ENCODE measurements at regions not wholly inside any gene's neighbourhood (a gene's known extent, or its start where the extent isn't known, plus 50 kb on each side); places are given as distances from the start of the nearest gene placed in this dataset.

GRCh38 chr11:90380206-90380605 is 157.4 kb upstream of the CHORDC1 start:
- TF ChIP-seq, protein P1, sequence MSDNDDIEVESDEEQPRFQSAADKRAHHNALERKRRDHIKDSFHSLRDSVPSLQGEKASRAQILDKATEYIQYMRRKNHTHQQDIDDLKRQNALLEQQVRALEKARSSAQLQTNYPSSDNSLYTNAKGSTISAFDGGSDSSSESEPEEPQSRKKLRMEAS (IDR thresholded peaks at IDR 0.05) = no peak
- TF ChIP-seq TEAD4 (IDR thresholded peaks at IDR 0.05) (no peak), EP300 (IDR thresholded peaks at IDR 0.05; ENCODE audit: borderline replicate concordance) (no peak), REST (IDR thresholded peaks at IDR 0.05; ENCODE audit: low read depth) (no peak), TAF1 (IDR thresholded peaks at IDR 0.05; ENCODE audit: low read depth) (no peak), CEBPB (IDR thresholded peaks at IDR 0.05) (no peak), ZBTB7A (IDR thresholded peaks at IDR 0.05; ENCODE audit: low read depth) (no peak), FOXM1 (IDR thresholded peaks at IDR 0.05; ENCODE audit: borderline replicate concordance, low read depth) (no peak), RAD21 (IDR thresholded peaks at IDR 0.05; ENCODE audit: low read depth) (no peak), TCF12 (IDR thresholded peaks at IDR 0.05; ENCODE audit: low read depth) (no peak), CREB1 (IDR thresholded peaks at IDR 0.05; ENCODE audit: low read depth) (no peak), YY1 (IDR thresholded peaks at IDR 0.05; ENCODE audit: low read depth) (no peak)
- TF ChIP-seq, protein P2, sequence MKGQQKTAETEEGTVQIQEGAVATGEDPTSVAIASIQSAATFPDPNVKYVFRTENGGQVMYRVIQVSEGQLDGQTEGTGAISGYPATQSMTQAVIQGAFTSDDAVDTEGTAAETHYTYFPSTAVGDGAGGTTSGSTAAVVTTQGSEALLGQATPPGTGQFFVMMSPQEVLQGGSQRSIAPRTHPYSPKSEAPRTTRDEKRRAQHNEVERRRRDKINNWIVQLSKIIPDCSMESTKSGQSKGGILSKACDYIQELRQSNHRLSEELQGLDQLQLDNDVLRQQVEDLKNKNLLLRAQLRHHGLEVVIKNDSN (IDR thresholded peaks at IDR 0.05) = no peak

DNA sequence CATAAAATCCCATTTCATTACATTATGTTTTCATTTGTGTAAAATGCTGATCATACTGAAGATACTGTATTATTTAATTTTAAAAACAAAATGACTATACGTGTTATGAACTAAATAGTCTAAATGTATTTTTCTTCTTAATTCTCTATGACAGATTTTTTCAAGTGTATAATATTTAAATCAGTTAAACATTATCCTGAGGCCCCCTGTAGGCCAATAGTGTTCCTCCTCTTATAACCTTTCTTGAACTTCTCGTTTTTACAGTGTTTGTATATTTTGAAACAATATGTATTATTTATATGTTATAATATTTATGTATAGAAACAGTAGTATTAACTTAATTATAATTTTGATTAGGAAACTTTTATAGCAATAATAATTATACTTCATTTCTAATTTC is 151.1 kb upstream of the CHORDC1 start:
- TF ChIP-seq RAD21 (IDR thresholded peaks at IDR 0.05; ENCODE audit: low read depth) (no peak), ZBTB7A (IDR thresholded peaks at IDR 0.05; ENCODE audit: low read depth) (no peak), TEAD4 (IDR thresholded peaks at IDR 0.05) (no peak), FOXM1 (IDR thresholded peaks at IDR 0.05; ENCODE audit: borderline replicate concordance, low read depth) (no peak), EP300 (IDR thresholded peaks at IDR 0.05; ENCODE audit: borderline replicate concordance) (no peak), CEBPB (IDR thresholded peaks at IDR 0.05) (no peak), EGR1 (IDR thresholded peaks at IDR 0.05) (no peak), REST (IDR thresholded peaks at IDR 0.05; ENCODE audit: low read depth) (no peak), TCF12 (IDR thresholded peaks at IDR 0.05; ENCODE audit: low read depth) (no peak), TAF1 (IDR thresholded peaks at IDR 0.05; ENCODE audit: low read depth) (no peak), CREB1 (IDR thresholded peaks at IDR 0.05; ENCODE audit: low read depth) (no peak), YY1 (IDR thresholded peaks at IDR 0.05; ENCODE audit: low read depth) (no peak), NFIC (IDR thresholded peaks at IDR 0.05) (no peak)
- TF ChIP-seq, protein P2 (IDR thresholded peaks at IDR 0.05) = no peak
- TF ChIP-seq, protein P1 (IDR thresholded peaks at IDR 0.05) = no peak

- TF ChIP-seq RAD21 (IDR thresholded peaks at IDR 0.05; ENCODE audit: low read depth) (no peak), TAF1 (IDR thresholded peaks at IDR 0.05; ENCODE audit: low read depth) (no peak), EP300 (IDR thresholded peaks at IDR 0.05; ENCODE audit: borderline replicate concordance) (no peak), CREB1 (IDR thresholded peaks at IDR 0.05; ENCODE audit: low read depth) (no peak), YY1 (IDR thresholded peaks at IDR 0.05; ENCODE audit: low read depth) (no peak), TCF12 (IDR thresholded peaks at IDR 0.05; ENCODE audit: low read depth) (no peak), FOXM1 (IDR thresholded peaks at IDR 0.05; ENCODE audit: borderline replicate concordance, low read depth) (no peak), EGR1 (IDR thresholded peaks at IDR 0.05) (no peak), NFIC (IDR thresholded peaks at IDR 0.05) (no peak), REST (IDR thresholded peaks at IDR 0.05; ENCODE audit: low read depth) (no peak), ZBTB7A (IDR thresholded peaks at IDR 0.05; ENCODE audit: low read depth) (no peak), TEAD4 (IDR thresholded peaks at IDR 0.05) (no peak), CEBPB (IDR thresholded peaks at IDR 0.05) (no peak)
- TF ChIP-seq, protein P2 (IDR thresholded peaks at IDR 0.05) = no peak
- TF ChIP-seq, protein P1 (IDR thresholded peaks at IDR 0.05) = no peak
Measured at GRCh38 chr11:90364527-90364926, 141.7 kb upstream of the CHORDC1 start.

Data from Ishikawa (cell line).